B cell (primary cell): ENCODE measurements at regions not wholly inside any gene's neighbourhood (a gene's known extent, or its start where the extent isn't known, plus 50 kb on each side); places are given as distances from the start of the nearest gene placed in this dataset.

ENCODE experiments used
- ATAC-seq: fragments of 200-7000 bp; cut with Tn5 transposase; one replicate; pipeline ENCODE4 v1.10.0; 2021; ENCODE audit warnings: low read depth, mild to moderate bottlenecking, moderate number of reproducible peaks, moderate library complexity
- CTCF ChIA-PET: fragments of 350-600 bp; sonication (Branson Sonifier 250); formaldehyde crosslinking; loops from one replicate; lab custom pipeline; 2021; ENCODE audit warnings: antibody characterized with exemption, inconsistent platforms; lab: Charles Lee
- POLR2A ChIA-PET: fragments of 350-600 bp; sonication (Branson Sonifier 250); formaldehyde crosslinking; loops from one replicate; lab custom pipeline; 2021; ENCODE audit warnings: antibody characterized with exemption; lab: Charles Lee
- DNase-seq: peaks from one replicate; pipeline ENCODE4 v3.0.0; 2013
- H2AFZ ChIP-seq: 2 replicates; pipeline ENCODE4 v1.6.1; 2012; ENCODE audit warnings: mild to moderate bottlenecking, low read depth, low read length; ENCODE audit not compliant: insufficient read depth, poor library complexity, severe bottlenecking
- H3K27ac ChIP-seq, 2 donors: 1 replicate in 1 of 2; 2 replicates in 1 of 2; pipeline ENCODE4 v1.5.1; 2012 to 2013; ENCODE audit warnings: low read length in 2 of 2, mild to moderate bottlenecking in 2 of 2, moderate library complexity in 1 of 2
- H3K27me3 ChIP-seq, 4 experiments: fragments of 200-600 bp in 1 of 4; sonication (generic) in 1 of 4; replicated peaks in 1 of 4; 1 replicate in 2 of 4; 2 replicates in 2 of 4; pipeline versions ENCODE4 v1.6.1 to v1.7.0; 2013 to 2016; ENCODE audit warnings: low read length in 3 of 4, mild to moderate bottlenecking in 2 of 4, mixed read lengths in 1 of 4, moderate library complexity in 1 of 4; ENCODE audit not compliant: insufficient read depth in 4 of 4, control insufficient read depth in 3 of 4; ENCODE audit errors: control extremely low read depth in 1 of 4
- H3K36me3 ChIP-seq, 2 experiments: replicated peaks in 1 of 2; 1 replicate in 1 of 2; 2 replicates in 1 of 2; pipeline versions ENCODE4 v1.6.1 to v1.7.1; 2013; ENCODE audit warnings: low read length in 1 of 2; ENCODE audit not compliant: insufficient read depth in 2 of 2, control insufficient read depth in 1 of 2; ENCODE audit errors: control extremely low read depth in 1 of 2, extremely low read depth in 1 of 2
- H3K4me1 ChIP-seq, 2 donors: fragments of 200-600 bp in 1 of 2; sonication (generic) in 1 of 2; 1 replicate in 1 of 2; 2 replicates in 1 of 2; pipeline versions ENCODE4 v1.5.1 to v1.6.1; 2013 to 2017; ENCODE audit warnings: low read length in 2 of 2; ENCODE audit not compliant: control insufficient read depth in 2 of 2, insufficient read depth in 2 of 2
- H3K4me2 ChIP-seq: replicated peaks from 2 replicates; pipeline ENCODE3; 2012; ENCODE audit warnings: mild to moderate bottlenecking, low read depth, low read length; ENCODE audit not compliant: poor library complexity, severe bottlenecking
- H3K4me3 ChIP-seq, 5 experiments: fragments of 200-600 bp in 1 of 5; sonication (generic) in 1 of 5; 1 replicate in 3 of 5; 2 replicates in 2 of 5; pipeline versions ENCODE4 v1.5.1 to v1.7.0; 2011 to 2016; ENCODE audit warnings: low read length in 4 of 5, mild to moderate bottlenecking in 4 of 5, low read depth in 2 of 5, control low read depth in 1 of 5, moderate library complexity in 1 of 5; ENCODE audit not compliant: insufficient read depth in 1 of 5; ENCODE audit errors: control extremely low read depth in 1 of 5, extremely low read depth in 1 of 5
- H3K79me2 ChIP-seq: fragments of 200-600 bp; sonication (generic); one replicate; pipeline ENCODE4 v1.6.0; 2016; ENCODE audit warnings: low read length; ENCODE audit not compliant: control insufficient read depth, insufficient read depth
- H3K9ac ChIP-seq: fragments of 200-600 bp; sonication (generic); 2 replicates; pipeline ENCODE4 v1.6.1; 2017; ENCODE audit warnings: mild to moderate bottlenecking, low read length, moderate library complexity
- H3K9me3 ChIP-seq, 3 donors: one replicate each; pipeline versions ENCODE4 v1.6.1 to v1.7.1; 2013; ENCODE audit warnings: low read length in 2 of 3; ENCODE audit not compliant: control insufficient read depth in 2 of 3, insufficient read depth in 1 of 3; ENCODE audit errors: control extremely low read depth in 1 of 3
- H4K20me1 ChIP-seq: 2 replicates; pipeline ENCODE4 v1.6.0; 2012; ENCODE audit warnings: mild to moderate bottlenecking, low read length; ENCODE audit not compliant: insufficient read depth, control insufficient read depth, poor library complexity, severe bottlenecking
- H3K27ac Mint-ChIP-seq: one replicate; pipeline ENCODE4 v1.8.0; 2021; ENCODE audit warnings: mixed read lengths
- H3K27me3 Mint-ChIP-seq: one replicate; pipeline ENCODE4 v1.8.0; 2021; ENCODE audit warnings: mixed read lengths
- H3K4me1 Mint-ChIP-seq: one replicate; pipeline ENCODE4 v1.8.0; 2021; ENCODE audit warnings: mixed read lengths
- H3K4me3 Mint-ChIP-seq: one replicate; pipeline ENCODE4 v1.8.0; 2021; ENCODE audit warnings: mixed read lengths
- H3K9me3 Mint-ChIP-seq: one replicate; pipeline ENCODE4 v1.8.0; 2022; ENCODE audit warnings: mixed read lengths; ENCODE audit not compliant: insufficient read depth
- EZH2 ChIP-seq: IDR thresholded peaks from 2 replicates; pipeline ENCODE4 v1.6.1; 2012; ENCODE audit warnings: borderline replicate concordance, low read depth, mild to moderate bottlenecking, moderate library complexity, low read length; ENCODE audit not compliant: insufficient read depth, poor library complexity, severe bottlenecking
- WGBS: methylation state at CpG from one replicate; pipeline ENCODE4 v1.1.5; 2013; ENCODE audit warnings: missing lambda C conversion rate; ENCODE audit not compliant: insufficient coverage; 5-methylcytosine and 5-hydroxymethylcytosine counted together
- intact Hi-C: fragments of 100-400 bp; cut with micrococcal nuclease; formaldehyde crosslinking; loops from one replicate; pipeline ENCODE4 v1.10.0; 2022
- TF ChIP-seq, protein P1 (sequence below): fragments of 200-600 bp; IDR thresholded peaks from one replicate; pipeline ENCODE4 v1.8.0; 2022; ENCODE audit warnings: antibody characterized with exemption, mild to moderate bottlenecking

DNA sequence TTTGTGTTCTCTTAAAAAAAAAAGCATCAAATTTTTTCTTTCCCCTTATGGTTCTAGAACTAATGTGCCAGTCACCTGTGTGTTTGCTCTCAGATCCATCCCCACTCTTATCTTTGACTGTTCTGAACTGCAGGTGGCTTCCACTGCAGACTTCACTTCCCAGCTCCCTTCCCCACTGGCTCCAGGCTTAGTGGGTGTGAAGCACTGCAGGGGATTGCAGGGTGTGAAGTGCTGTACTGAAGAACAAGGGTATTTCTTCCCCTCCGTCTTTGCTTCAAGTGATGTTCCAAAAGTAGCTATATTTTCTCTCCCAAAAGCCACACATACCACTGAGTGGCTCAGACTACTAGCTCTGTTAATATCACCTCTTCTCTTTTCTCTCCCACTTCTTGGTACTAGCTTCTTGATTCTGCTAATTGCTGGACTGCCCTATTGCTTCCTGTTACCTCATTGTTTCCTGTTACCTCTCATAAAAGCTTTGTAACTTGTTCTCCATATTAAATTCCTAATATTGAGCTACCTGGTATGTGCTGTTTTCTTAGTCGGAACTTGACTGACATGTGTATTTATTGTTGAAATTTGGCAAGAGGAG lies 115.4 kb upstream of the PRICKLE1 start:
- H3K4me3 Mint-ChIP-seq, result no peak overlapping the region
- no peaks in the 10 kb centered on the region for H3K27me3 ChIP-seq
- H3K9ac ChIP-seq, result no peak overlapping the region
- no peaks in the 10 kb centered on the region for H3K9me3 ChIP-seq
- H3K4me3 ChIP-seq, result no peak overlapping the region
- no peak overlapping the region for H3K4me2 ChIP-seq
- no peaks in the 10 kb centered on the region for H4K20me1 ChIP-seq
- intact Hi-C loops, result no loop called here
- DNase-seq (no peak), ATAC-seq (no peak)
- H3K4me1 Mint-ChIP-seq, result no peaks in the 10 kb centered on the region
- H3K27ac Mint-ChIP-seq, result no peak overlapping the region
- H3K27me3 Mint-ChIP-seq, result no peaks in the 10 kb centered on the region
- H3K79me2 ChIP-seq, result no peaks in the 10 kb centered on the region
- no peak overlapping the region for H3K27ac ChIP-seq
- ChIA-PET CTCF (no interaction called here), POLR2A (no interaction called here)
- no CpG with 5 or more reads among the region's 2 CpGs for WGBS
- no peak overlapping the region for H2AFZ ChIP-seq
- no peaks in the 10 kb centered on the region for H3K36me3 ChIP-seq
- TF ChIP-seq, protein P1, sequence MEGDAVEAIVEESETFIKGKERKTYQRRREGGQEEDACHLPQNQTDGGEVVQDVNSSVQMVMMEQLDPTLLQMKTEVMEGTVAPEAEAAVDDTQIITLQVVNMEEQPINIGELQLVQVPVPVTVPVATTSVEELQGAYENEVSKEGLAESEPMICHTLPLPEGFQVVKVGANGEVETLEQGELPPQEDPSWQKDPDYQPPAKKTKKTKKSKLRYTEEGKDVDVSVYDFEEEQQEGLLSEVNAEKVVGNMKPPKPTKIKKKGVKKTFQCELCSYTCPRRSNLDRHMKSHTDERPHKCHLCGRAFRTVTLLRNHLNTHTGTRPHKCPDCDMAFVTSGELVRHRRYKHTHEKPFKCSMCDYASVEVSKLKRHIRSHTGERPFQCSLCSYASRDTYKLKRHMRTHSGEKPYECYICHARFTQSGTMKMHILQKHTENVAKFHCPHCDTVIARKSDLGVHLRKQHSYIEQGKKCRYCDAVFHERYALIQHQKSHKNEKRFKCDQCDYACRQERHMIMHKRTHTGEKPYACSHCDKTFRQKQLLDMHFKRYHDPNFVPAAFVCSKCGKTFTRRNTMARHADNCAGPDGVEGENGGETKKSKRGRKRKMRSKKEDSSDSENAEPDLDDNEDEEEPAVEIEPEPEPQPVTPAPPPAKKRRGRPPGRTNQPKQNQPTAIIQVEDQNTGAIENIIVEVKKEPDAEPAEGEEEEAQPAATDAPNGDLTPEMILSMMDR, result no peak
- no peak for TF ChIP-seq EZH2
- no peaks in the 10 kb centered on the region for H3K9me3 Mint-ChIP-seq
- H3K4me1 ChIP-seq, result no peaks in the 10 kb centered on the region

DNA sequence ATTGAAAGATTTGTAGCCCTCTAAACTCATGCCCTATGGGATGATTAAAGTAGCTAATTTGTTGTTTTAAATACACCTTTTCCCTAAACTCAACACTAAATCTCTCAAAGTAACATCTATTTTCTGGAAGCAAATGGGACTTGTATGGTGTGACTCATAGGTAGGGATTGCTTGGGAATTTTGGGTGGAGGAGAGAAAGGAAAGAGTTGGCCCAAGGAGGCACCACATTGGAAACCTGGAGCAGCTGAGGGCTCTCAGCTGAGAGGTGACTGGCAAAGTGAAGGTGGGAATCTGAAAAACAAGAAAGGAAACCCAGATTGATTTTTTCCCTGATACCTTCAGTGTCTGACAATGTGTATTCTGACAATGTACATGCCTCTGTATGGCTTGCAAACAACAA lies 114.8 kb upstream of the PRICKLE1 start:
- no peak overlapping the region for H3K9ac ChIP-seq
- Mint-ChIP-seq H3K27me3 (no peaks in the 10 kb centered on the region), H3K4me3 (no peak overlapping the region), H3K9me3 (no peaks in the 10 kb centered on the region), H3K4me1 (no peaks in the 10 kb centered on the region), H3K27ac (no peak overlapping the region)
- CTCF ChIA-PET, result no interaction called here
- no peak for TF ChIP-seq EZH2
- TF ChIP-seq, protein P1, result no peak
- DNase-seq (no peak), ATAC-seq (no peak)
- no peaks in the 10 kb centered on the region for H3K36me3 ChIP-seq
- H3K4me2 ChIP-seq, result no peak overlapping the region
- intact Hi-C loops, result no loop called here
- H3K4me1 ChIP-seq, result no peaks in the 10 kb centered on the region
- no peaks in the 10 kb centered on the region for H3K9me3 ChIP-seq
- H3K27ac ChIP-seq, result no peak overlapping the region
- no peaks in the 10 kb centered on the region for H3K27me3 ChIP-seq
- no peak overlapping the region for H3K4me3 ChIP-seq
- POLR2A ChIA-PET, result no interaction called here
- no peak overlapping the region for H2AFZ ChIP-seq
- H4K20me1 ChIP-seq, result no peaks in the 10 kb centered on the region
- H3K79me2 ChIP-seq, result no peaks in the 10 kb centered on the region
